G401 (cell line): ENCODE measurements at regions not wholly inside any gene's neighbourhood (a gene's known extent, or its start where the extent isn't known, plus 50 kb on each side); places are given as distances from the start of the nearest gene placed in this dataset.
"Not testable (repeated sequence)": the region's sequence is repeated elsewhere in the genome, so short reads cannot be mapped to it uniquely, and the experiment has no call there.

Experiments
- DNase-seq: peaks from one replicate; pipeline ENCODE4 v3.0.0-alpha.2; 2015; ENCODE audit warnings: low spot score
- in situ Hi-C: cut with HindIII; loops from 2 replicates; pipeline ENCODE4 v1.10.0; 2016; ENCODE audit warnings: low sequenced_read_pairs, mixed read lengths

GRCh38 chr12:4822572-4822971, 87.1 kb upstream of the KCNA1 start:
- DNase-seq = no peak
- in situ Hi-C loops = no loop called here

- in situ Hi-C loops = no loop called here
- no peak for DNase-seq
These were observed 85.3 kb upstream of the KCNA1 start for GRCh38 chr12:4824380-4824779.

- no peak for DNase-seq
- in situ Hi-C loops = no loop called here
These were observed 84.5 kb upstream of the KCNA1 start for GRCh38 chr12:4825011-4825858.

GRCh38 chr12:4826909-4827308, 82.8 kb upstream of the KCNA1 start:
- in situ Hi-C loops = no loop called here
- no peak for DNase-seq

GRCh38 chr12:4828176-4828575, 81.5 kb upstream of the KCNA1 start:
- in situ Hi-C loops = no loop called here

GRCh38 chr12:4829161-4829792, 80.4 kb upstream of the KCNA1 start:
- no peak for DNase-seq
- in situ Hi-C loops = no loop called here

More at GRCh38 chr12:4828176-4828575, 81.5 kb upstream of the KCNA1 start:
- DNase-seq = no peak

GRCh38 chr12:4829793-4830162, 79.9 kb upstream of the KCNA1 start:
- in situ Hi-C loops = no loop called here
- DNase-seq = no peak

GRCh38 chr12:4830556-4831210, 79.0 kb upstream of the KCNA1 start:
- in situ Hi-C loops = no loop called here
- no peak for DNase-seq

- in situ Hi-C loops = no loop called here
- no peak for DNase-seq
These were observed 76.7 kb upstream of the KCNA1 start for GRCh38 chr12:4833053-4833452.

GRCh38 chr12:4833524-4833923, 76.2 kb upstream of the KCNA1 start:
- in situ Hi-C loops = no loop called here
- no peak for DNase-seq

- DNase-seq, in situ Hi-C loops: not testable (repeated sequence)
These were observed 67.3 kb upstream of the KCNA1 start for GRCh38 chr12:4842401-4842800.

GRCh38 chr12:4843907-4844306, 65.8 kb upstream of the KCNA1 start:
- DNase-seq = no peak
- in situ Hi-C loops = no loop called here

GRCh38 chr12:4847713-4848112, 62.0 kb upstream of the KCNA1 start:
- in situ Hi-C loops = no loop called here
- no peak for DNase-seq

GRCh38 chr12:4849115-4849541, 60.6 kb upstream of the KCNA1 start:
- peak; percentile 61 for DNase-seq
- in situ Hi-C loops = no loop called here

GRCh38 chr12:4849795-4850345, 59.8 kb upstream of the KCNA1 start:
- in situ Hi-C loops = no loop called here
- DNase-seq = no peak

GRCh38 chr12:4850857-4851380, 58.8 kb upstream of the KCNA1 start:
- in situ Hi-C loops = no loop called here
- peak; percentile 62 for DNase-seq

- in situ Hi-C loops = no loop called here
- no peak for DNase-seq
These were observed 57.4 kb upstream of the KCNA1 start for GRCh38 chr12:4852308-4852707.

- in situ Hi-C loops = no loop called here
- DNase-seq = no peak
These were observed 56.8 kb upstream of the KCNA1 start for GRCh38 chr12:4852911-4853310.

GRCh38 chr12:4855121-4855924, 54.4 kb upstream of the KCNA1 start:
- DNase-seq = peak; percentile 93
- in situ Hi-C loops = no loop called here
